Astrocyte of the spinal cord (primary cell): ENCODE measurements at regions not wholly inside any gene's neighbourhood (a gene's known extent, or its start where the extent isn't known, plus 50 kb on each side); places are given as distances from the start of the nearest gene placed in this dataset.

Experiments
- DNase-seq: peaks from one replicate; pipeline ENCODE4 v3.0.0; 2011; ENCODE audit warnings: low read depth, low spot score
- H3K4me3 ChIP-seq: 2 replicates; pipeline ENCODE4 v1.5.1; 2011; ENCODE audit warnings: low read depth, mild to moderate bottlenecking, low read length, moderate library complexity
- CTCF ChIP-seq: IDR thresholded peaks from 2 replicates; pipeline ENCODE4 v1.5.1; 2012; ENCODE audit warnings: low read depth, mild to moderate bottlenecking, low read length, inconsistent platforms
- in situ Hi-C: cut with HindIII; loops from 2 replicates; pipeline ENCODE4 v1.10.0; 2017; ENCODE audit warnings: low sequenced_read_pairs

GRCh38 chr3:30231277-30232141 lies 374.9 kb upstream of the TGFBR2 start:
- TF ChIP-seq CTCF, result no peak
- in situ Hi-C loops, result no loop called here

DNA sequence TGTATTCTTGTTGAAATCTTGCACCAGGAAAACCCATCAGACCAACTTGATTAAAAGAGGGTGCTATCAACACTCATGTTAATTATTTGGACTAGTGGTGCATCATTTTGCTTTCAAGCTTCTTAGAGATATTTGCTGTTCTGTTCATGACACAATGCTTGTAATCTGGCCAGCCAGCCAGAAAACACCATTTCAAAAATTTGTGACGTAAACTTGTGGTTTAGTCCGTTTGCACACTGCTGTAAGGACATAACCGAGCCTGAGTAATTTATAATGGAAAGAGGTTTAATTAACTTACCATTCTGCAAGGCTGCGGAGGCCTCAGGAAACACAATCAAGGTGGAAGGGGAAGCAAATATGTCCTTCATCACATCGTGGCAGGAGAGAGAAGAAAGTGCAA lies 374.3 kb upstream of the TGFBR2 start:
- peak; percentile 77 for DNase-seq
- in situ Hi-C loops, result no loop called here
- no peak overlapping the region for H3K4me3 ChIP-seq
- no peak for TF ChIP-seq CTCF

More at GRCh38 chr3:30231277-30232141, 374.9 kb upstream of the TGFBR2 start:
- H3K4me3 ChIP-seq, result no peak overlapping the region
- peak; percentile 41 for DNase-seq

- in situ Hi-C loops, result no loop called here
- no peak for DNase-seq
- no peak for TF ChIP-seq CTCF
- H3K4me3 ChIP-seq, result no peak overlapping the region
These were observed 372.3 kb upstream of the TGFBR2 start for GRCh38 chr3:30233913-30234646.

DNA sequence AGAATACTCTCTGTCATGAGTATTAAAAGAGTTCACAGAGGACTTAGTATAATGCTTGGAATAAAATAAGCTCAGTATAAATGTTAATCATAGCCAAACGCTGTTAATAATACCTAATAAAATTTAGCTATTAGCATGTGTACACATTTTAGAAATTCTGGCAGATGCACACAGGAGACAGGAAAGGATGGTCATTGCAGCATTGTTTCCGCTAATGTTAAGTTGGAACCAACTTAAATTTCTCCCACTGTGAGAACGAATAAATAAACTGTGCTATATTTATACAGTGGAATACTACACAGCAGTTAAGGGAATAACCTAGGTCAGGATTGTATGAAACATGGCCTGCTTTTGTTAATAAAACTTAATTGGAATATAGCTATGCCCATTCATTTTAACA lies 370.4 kb upstream of the TGFBR2 start:
- in situ Hi-C loops, result no loop called here

DNA sequence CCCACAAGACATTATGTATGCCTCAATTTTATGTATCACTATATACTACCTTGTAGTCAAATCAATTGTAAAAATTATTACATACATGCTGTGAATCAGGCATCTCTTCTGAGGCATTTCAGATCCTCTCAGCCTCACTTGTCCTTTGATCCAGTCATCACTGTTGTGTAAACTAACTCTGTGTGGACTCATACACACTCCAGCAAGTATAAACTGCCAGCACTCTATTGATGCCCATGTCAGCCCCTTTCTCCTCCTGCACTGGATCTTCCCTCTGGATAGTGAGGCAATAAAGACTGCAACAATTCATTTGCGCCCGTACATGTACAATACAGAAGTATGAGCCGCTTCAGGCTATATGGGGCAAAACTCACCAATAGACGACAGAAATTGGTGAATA lies 364.7 kb upstream of the TGFBR2 start:
- no peak for TF ChIP-seq CTCF
- no peak overlapping the region for H3K4me3 ChIP-seq
- no peak for DNase-seq
- in situ Hi-C loops, result no loop called here

More for the DNA sequence above, 370.4 kb upstream of the TGFBR2 start:
- DNase-seq, result no peak
- TF ChIP-seq CTCF, result no peak
- H3K4me3 ChIP-seq, result no peak overlapping the region

- no peak for TF ChIP-seq CTCF
- DNase-seq, result no peak
- in situ Hi-C loops, result no loop called here
- no peak overlapping the region for H3K4me3 ChIP-seq
These were observed 360.4 kb upstream of the TGFBR2 start for GRCh38 chr3:30245858-30246622.
